RWPE2 (cell line): ENCODE measurements at regions not wholly inside any gene's neighbourhood (a gene's known extent, or its start where the extent isn't known, plus 50 kb on each side); places are given as distances from the start of the nearest gene placed in this dataset.
"Not testable (repeated sequence)": the region's sequence is repeated elsewhere in the genome, so short reads cannot be mapped to it uniquely, and the experiment has no call there.

Source experiments
- ATAC-seq: fragments of 200-7000 bp; cut with Tn5 transposase; 3 replicates; pipeline ENCODE4 v1.9.1; 2021; ENCODE audit warnings: low read depth
- DNase-seq: peaks from one replicate; pipeline ENCODE4 v3.0.0-alpha.2; 2020; ENCODE audit warnings: low spot score
- H3K27ac ChIP-seq: fragments of 450-650 bp; 2 replicates; pipeline ENCODE4 v1.5.1; 2017; ENCODE audit warnings: mild to moderate bottlenecking; ENCODE audit not compliant: poor library complexity, severe bottlenecking
- H3K27me3 ChIP-seq: fragments of 250-450 bp; sonication (Bioruptor Pico); 2 replicates; pipeline ENCODE4 v1.5.1; 2021; ENCODE audit warnings: mild to moderate bottlenecking, moderate library complexity; ENCODE audit not compliant: insufficient read depth, poor library complexity, severe bottlenecking
- H3K36me3 ChIP-seq: fragments of 250-450 bp; sonication (Bioruptor Pico); 2 replicates; pipeline ENCODE4 v1.5.1; 2020; ENCODE audit warnings: low read depth, mild to moderate bottlenecking, moderate library complexity
- H3K4me1 ChIP-seq: fragments of 250-450 bp; sonication (Bioruptor Pico); 2 replicates; pipeline ENCODE4 v1.5.1; 2021; ENCODE audit warnings: mild to moderate bottlenecking, moderate library complexity; ENCODE audit not compliant: insufficient read depth, poor library complexity, severe bottlenecking
- H3K4me3 ChIP-seq: fragments of 250-450 bp; sonication (Bioruptor Pico); 2 replicates; pipeline ENCODE4 v1.5.1; 2021; ENCODE audit warnings: mild to moderate bottlenecking, moderate library complexity; ENCODE audit not compliant: severe bottlenecking
- H3K9me3 ChIP-seq: fragments of 250-450 bp; sonication (Bioruptor Pico); 2 replicates; pipeline ENCODE4 v1.5.1; 2021; ENCODE audit warnings: mild to moderate bottlenecking, moderate library complexity; ENCODE audit not compliant: severe bottlenecking
- TF ChIP-seq, protein P1 (sequence below): fragments of 450-650 bp; IDR thresholded peaks from one replicate; pipeline ENCODE4 v1.5.1; 2017; ENCODE audit warnings: mild to moderate bottlenecking, moderate library complexity; ENCODE audit not compliant: poor library complexity, severe bottlenecking

DNA sequence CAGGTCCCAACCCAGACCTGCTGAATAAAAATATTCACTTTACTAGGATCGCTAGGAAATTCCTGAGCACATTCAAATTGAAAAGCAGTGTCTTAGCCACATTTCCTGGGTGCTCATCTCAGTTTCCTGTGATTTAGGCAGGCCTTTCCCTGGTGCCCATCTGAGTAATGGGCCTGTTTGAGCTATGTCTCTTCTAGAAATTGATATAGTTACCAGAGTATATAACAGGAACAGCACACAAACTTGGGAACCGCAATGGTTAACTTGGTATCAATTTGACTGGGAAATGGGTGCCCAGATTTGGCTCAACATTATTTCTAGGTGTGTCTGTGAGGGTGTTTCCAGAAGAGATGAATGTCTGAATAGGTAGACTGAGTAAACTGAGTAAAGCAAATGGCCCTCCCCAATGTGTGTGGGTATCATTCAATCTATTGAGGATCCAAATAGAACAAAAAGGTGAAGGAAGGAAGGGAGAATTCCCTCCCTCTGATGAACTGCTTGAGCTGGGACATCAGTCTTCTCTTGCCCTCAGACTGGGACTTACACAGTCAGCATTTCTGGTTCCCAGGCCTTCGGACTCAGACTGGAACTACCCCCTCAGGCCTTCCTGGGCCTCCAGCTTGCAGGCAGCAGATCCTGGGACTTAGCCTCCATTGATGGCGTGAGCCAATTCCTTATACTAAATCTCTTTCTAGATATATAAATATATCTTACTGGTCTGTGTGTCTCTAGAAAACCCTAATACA, 99.1 kb downstream of the CCDC71L start:
- DNase-seq (no peak), ATAC-seq (no peak)
- H3K27ac ChIP-seq, result no peak overlapping the region
- H3K36me3 ChIP-seq, result no peaks in the 10 kb centered on the region
- H3K4me1 ChIP-seq, result no peaks in the 10 kb centered on the region
- H3K4me3 ChIP-seq, result no peak overlapping the region
- TF ChIP-seq, protein P1, sequence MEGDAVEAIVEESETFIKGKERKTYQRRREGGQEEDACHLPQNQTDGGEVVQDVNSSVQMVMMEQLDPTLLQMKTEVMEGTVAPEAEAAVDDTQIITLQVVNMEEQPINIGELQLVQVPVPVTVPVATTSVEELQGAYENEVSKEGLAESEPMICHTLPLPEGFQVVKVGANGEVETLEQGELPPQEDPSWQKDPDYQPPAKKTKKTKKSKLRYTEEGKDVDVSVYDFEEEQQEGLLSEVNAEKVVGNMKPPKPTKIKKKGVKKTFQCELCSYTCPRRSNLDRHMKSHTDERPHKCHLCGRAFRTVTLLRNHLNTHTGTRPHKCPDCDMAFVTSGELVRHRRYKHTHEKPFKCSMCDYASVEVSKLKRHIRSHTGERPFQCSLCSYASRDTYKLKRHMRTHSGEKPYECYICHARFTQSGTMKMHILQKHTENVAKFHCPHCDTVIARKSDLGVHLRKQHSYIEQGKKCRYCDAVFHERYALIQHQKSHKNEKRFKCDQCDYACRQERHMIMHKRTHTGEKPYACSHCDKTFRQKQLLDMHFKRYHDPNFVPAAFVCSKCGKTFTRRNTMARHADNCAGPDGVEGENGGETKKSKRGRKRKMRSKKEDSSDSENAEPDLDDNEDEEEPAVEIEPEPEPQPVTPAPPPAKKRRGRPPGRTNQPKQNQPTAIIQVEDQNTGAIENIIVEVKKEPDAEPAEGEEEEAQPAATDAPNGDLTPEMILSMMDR, result no peak
- no peaks in the 10 kb centered on the region for H3K9me3 ChIP-seq
- no peaks in the 10 kb centered on the region for H3K27me3 ChIP-seq

DNA sequence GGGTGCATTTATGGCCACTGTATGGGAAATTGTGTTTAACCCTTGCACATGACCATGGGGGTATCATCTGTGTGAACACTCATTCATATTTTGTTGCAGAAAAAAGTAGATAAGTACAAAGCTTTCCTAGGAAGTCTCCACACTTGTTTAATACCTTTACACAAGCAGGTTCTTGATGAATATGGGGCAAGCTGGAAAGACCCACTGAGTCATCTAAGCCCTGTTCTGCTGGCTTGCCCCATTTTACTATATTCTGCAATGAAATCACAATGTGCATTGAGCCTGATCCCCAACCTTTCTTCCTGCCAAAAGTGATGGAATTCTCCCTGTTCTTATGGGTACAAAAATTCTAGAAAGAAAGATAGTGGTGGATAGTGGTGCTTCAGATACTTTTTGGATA, 99.8 kb downstream of the CCDC71L start:
- ATAC-seq, result no peak
- H3K4me3 ChIP-seq, result no peak overlapping the region
- H3K27ac ChIP-seq, result no peak overlapping the region
- H3K27me3 ChIP-seq, result no peaks in the 10 kb centered on the region
- H3K4me1 ChIP-seq, result no peaks in the 10 kb centered on the region
- no peak for DNase-seq
- TF ChIP-seq, protein P1, result no peak
- H3K9me3 ChIP-seq, result no peaks in the 10 kb centered on the region
- no peaks in the 10 kb centered on the region for H3K36me3 ChIP-seq

DNA sequence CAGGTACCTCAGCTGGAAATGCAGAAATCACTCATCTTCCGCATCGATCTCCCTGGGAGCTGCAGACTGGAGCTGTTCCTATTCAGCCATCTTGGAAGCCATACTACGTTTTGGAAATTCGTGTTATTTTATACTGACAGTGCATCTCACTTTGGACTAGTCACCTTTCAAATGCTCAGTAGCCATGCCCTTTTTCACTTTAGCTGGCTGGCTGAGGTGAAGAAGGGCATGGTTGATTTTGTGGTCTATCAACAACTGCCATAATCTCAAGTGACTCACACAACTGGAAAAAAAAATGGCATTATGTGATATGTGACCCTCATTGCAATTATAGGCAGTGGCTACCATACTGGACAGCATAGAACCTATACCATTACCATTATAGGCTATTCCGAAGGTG, 100.5 kb downstream of the CCDC71L start:
- Histone ChIP-seq H3K36me3 (no peaks in the 10 kb centered on the region), H3K27me3 (no peaks in the 10 kb centered on the region), H3K4me3 (no peak overlapping the region), H3K27ac (no peak overlapping the region), H3K4me1 (no peaks in the 10 kb centered on the region), H3K9me3 (no peaks in the 10 kb centered on the region)
- DNase-seq (no peak), ATAC-seq (no peak)
- TF ChIP-seq, protein P1, result no peak

GRCh38 chr7:106556244-106556643, 104.7 kb downstream of the CCDC71L start:
- H3K27me3 ChIP-seq, DNase-seq, H3K4me3 ChIP-seq, H3K9me3 ChIP-seq, H3K27ac ChIP-seq, H3K36me3 ChIP-seq, ATAC-seq, H3K4me1 ChIP-seq: not testable (repeated sequence)

GRCh38 chr7:106554623-106555022, 106.3 kb downstream of the CCDC71L start:
- not testable (repeated sequence) for H3K9me3 ChIP-seq, H3K4me3 ChIP-seq, DNase-seq, H3K27me3 ChIP-seq, H3K4me1 ChIP-seq, ATAC-seq, H3K36me3 ChIP-seq, H3K27ac ChIP-seq

GRCh38 chr7:106553446-106553836, 107.5 kb downstream of the CCDC71L start:
- ATAC-seq, result no peak
- Histone ChIP-seq H3K27me3 (no peaks in the 10 kb centered on the region), H3K4me1 (no peaks in the 10 kb centered on the region), H3K9me3 (no peaks in the 10 kb centered on the region), H3K4me3 (no peak overlapping the region), H3K27ac (no peak overlapping the region), H3K36me3 (no peaks in the 10 kb centered on the region)
- TF ChIP-seq, protein P1, result no peak
- no peak for DNase-seq
